Neuronal stem cell (in vitro differentiated cells): ENCODE measurements at regions not wholly inside any gene's neighbourhood (a gene's known extent, or its start where the extent isn't known, plus 50 kb on each side); places are given as distances from the start of the nearest gene placed in this dataset.

Experiments used
- DNase-seq: peaks from one replicate; pipeline ENCODE4 v3.0.0-alpha.2; 2013; ENCODE audit warnings: low spot score
- H2AFZ ChIP-seq: one replicate; pipeline ENCODE4 v1.6.1; 2013; ENCODE audit warnings: mild to moderate bottlenecking, low read length, inconsistent platforms
- H2AK5ac ChIP-seq: 2 replicates; pipeline ENCODE4 v1.6.1; 2013; ENCODE audit warnings: low read depth, mild to moderate bottlenecking, inconsistent platforms, low read length, moderate library complexity, mixed read lengths
- H2BK120ac ChIP-seq: 2 replicates; pipeline ENCODE4 v1.6.1; 2013; ENCODE audit warnings: low read depth, mild to moderate bottlenecking, inconsistent platforms, low read length, moderate library complexity, mixed read lengths
- H2BK12ac ChIP-seq: one replicate; pipeline ENCODE4 v1.6.1; 2013; ENCODE audit warnings: low read length, inconsistent platforms
- H2BK15ac ChIP-seq: 2 replicates; pipeline ENCODE4 v1.6.1; 2013; ENCODE audit warnings: mild to moderate bottlenecking, low read length, inconsistent platforms, mixed read lengths
- H2BK5ac ChIP-seq: one replicate; pipeline ENCODE4 v1.6.1; 2013; ENCODE audit warnings: inconsistent platforms, mild to moderate bottlenecking, low read length, moderate library complexity
- H3K14ac ChIP-seq: one replicate; pipeline ENCODE4 v1.6.1; 2013; ENCODE audit warnings: low read length, inconsistent platforms
- H3K18ac ChIP-seq: 2 replicates; pipeline ENCODE4 v1.6.1; 2013; ENCODE audit warnings: low read length, inconsistent platforms
- H3K23ac ChIP-seq: 2 replicates; pipeline ENCODE4 v1.6.1; 2013; ENCODE audit warnings: low read depth, mild to moderate bottlenecking, mixed read lengths, low read length, inconsistent platforms; ENCODE audit not compliant: poor library complexity
- H3K27ac ChIP-seq: replicated peaks from 3 replicates; pipeline ENCODE4 v1.5.1; 2013; ENCODE audit warnings: low read length, inconsistent platforms
- H3K27me3 ChIP-seq, 3 experiments: 2 replicates each; pipeline ENCODE4 v1.6.1; 2013; ENCODE audit warnings: low read length in 3 of 3, mild to moderate bottlenecking in 2 of 3, inconsistent platforms in 1 of 3, low read depth in 1 of 3, mixed read lengths in 1 of 3, moderate library complexity in 1 of 3; ENCODE audit not compliant: control insufficient read depth in 3 of 3, insufficient read depth in 3 of 3
- H3K36me3 ChIP-seq, 2 donors: replicated peaks in 1 of 2; 2 replicates each; pipeline ENCODE4 v1.6.1; 2013; ENCODE audit warnings: low read length in 2 of 2; ENCODE audit not compliant: control insufficient read depth in 2 of 2, insufficient read depth in 2 of 2
- H3K4ac ChIP-seq: 2 replicates; pipeline ENCODE4 v1.6.1; 2013; ENCODE audit warnings: inconsistent platforms, mild to moderate bottlenecking, low read length, moderate library complexity
- H3K4me1 ChIP-seq, 2 donors: 1 replicate in 1 of 2; 2 replicates in 1 of 2; pipeline ENCODE4 v1.6.1; 2013; ENCODE audit warnings: low read length in 2 of 2, low read depth in 1 of 2; ENCODE audit not compliant: control insufficient read depth in 2 of 2, insufficient read depth in 1 of 2
- H3K4me2 ChIP-seq: one replicate; pipeline ENCODE4 v1.6.1; 2013; ENCODE audit warnings: mild to moderate bottlenecking, low read length, inconsistent platforms; ENCODE audit not compliant: insufficient read depth, poor library complexity, severe bottlenecking
- H3K4me3 ChIP-seq, 2 donors: 2 replicates each; pipeline ENCODE4 v1.5.1; 2013; ENCODE audit warnings: low read length in 2 of 2, mild to moderate bottlenecking in 2 of 2, inconsistent platforms in 1 of 2, moderate library complexity in 1 of 2
- H3K79me1 ChIP-seq: one replicate; pipeline ENCODE4 v1.6.1; 2013; ENCODE audit warnings: low read depth, mild to moderate bottlenecking, inconsistent platforms, low read length, moderate library complexity
- H3K9ac ChIP-seq: one replicate; pipeline ENCODE4 v1.6.1; 2013; ENCODE audit warnings: mild to moderate bottlenecking, low read depth, low read length, inconsistent platforms; ENCODE audit not compliant: poor library complexity
- H3K9me3 ChIP-seq, 2 donors: replicated peaks in 1 of 2; 2 replicates each; pipeline versions ENCODE3 to v1.6.1; 2013; ENCODE audit warnings: low read length in 2 of 2, mild to moderate bottlenecking in 2 of 2, inconsistent platforms in 1 of 2, low read depth in 1 of 2, mixed read lengths in 1 of 2, moderate library complexity in 1 of 2; ENCODE audit not compliant: control insufficient read depth in 2 of 2, insufficient read depth in 1 of 2
- H4K8ac ChIP-seq: one replicate; pipeline ENCODE4 v1.6.1; 2013; ENCODE audit warnings: low read depth, mild to moderate bottlenecking, inconsistent platforms, low read length, moderate library complexity
- H4K91ac ChIP-seq: one replicate; pipeline ENCODE4 v1.6.1; 2013; ENCODE audit warnings: low read length, low read depth, mild to moderate bottlenecking, inconsistent platforms; ENCODE audit not compliant: poor library complexity
- WGBS, 2 donors: extraction: QIAGEN DNeasy Blood & Tissue Kit; methylation state at CpG; one replicate each; pipeline ENCODE4 v1.1.7; 2013; ENCODE audit warnings: missing lambda C conversion rate in 2 of 2, mixed read lengths in 1 of 2; ENCODE audit not compliant: insufficient read length in 2 of 2, insufficient replicate concordance in 1 of 2; ENCODE audit errors: extremely low coverage in 2 of 2; 5-methylcytosine and 5-hydroxymethylcytosine counted together

GRCh38 chr13:64924401-64924800, 2305.7 kb downstream of the PCDH9 start:
- no peak overlapping the region for H3K4me2 ChIP-seq
- H3K79me1 ChIP-seq, result no peaks in the 10 kb centered on the region
- H3K18ac ChIP-seq, result peak overlapping the region; percentile 38
- H2BK15ac ChIP-seq, result no peak overlapping the region
- H3K36me3 ChIP-seq, result no peaks in the 10 kb centered on the region
- H3K14ac ChIP-seq, result no peak overlapping the region
- H2AK5ac ChIP-seq, result no peak overlapping the region
- H3K23ac ChIP-seq, result no peak overlapping the region
- no peak overlapping the region for H3K4me3 ChIP-seq
- no peak overlapping the region for H4K8ac ChIP-seq
- no peaks in the 10 kb centered on the region for H3K9me3 ChIP-seq
- no peak overlapping the region for H4K91ac ChIP-seq
- no peak overlapping the region for H3K27ac ChIP-seq
- no peak overlapping the region for H2BK120ac ChIP-seq
- no CpG with 5 or more reads among the region's 6 CpGs for WGBS, 2 donors
- no peak overlapping the region for H3K4ac ChIP-seq
- H2AFZ ChIP-seq, result no peak overlapping the region
- DNase-seq, result no peak
- H2BK5ac ChIP-seq, result no peak overlapping the region
- no peak overlapping the region for H3K9ac ChIP-seq
- H3K27me3 ChIP-seq, result no peaks in the 10 kb centered on the region
- peak overlapping the region; percentile 10 for H2BK12ac ChIP-seq
- no peaks in the 10 kb centered on the region for H3K4me1 ChIP-seq

DNA sequence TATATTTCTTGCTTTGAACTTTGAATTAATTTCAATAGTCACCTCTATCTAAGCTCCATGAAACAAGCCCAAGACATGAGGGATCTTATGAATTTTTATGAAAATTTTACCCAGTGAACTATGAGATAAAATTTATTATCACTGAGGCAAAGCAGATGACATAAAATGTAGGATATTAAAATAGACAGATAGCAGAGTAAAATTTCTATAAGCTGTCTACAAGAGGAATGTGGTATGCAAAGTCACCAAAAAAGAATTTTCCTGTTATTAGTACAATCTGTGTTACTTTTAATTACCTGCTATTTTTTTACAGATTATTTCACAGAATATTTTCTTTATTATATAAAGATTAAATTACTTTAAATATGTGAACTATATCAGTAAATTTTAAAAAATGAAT, 2312.6 kb downstream of the PCDH9 start:
- H3K79me1 ChIP-seq, result no peaks in the 10 kb centered on the region
- H3K4me1 ChIP-seq, result no peaks in the 10 kb centered on the region
- H3K4me3 ChIP-seq, result no peak overlapping the region
- H3K36me3 ChIP-seq, result no peaks in the 10 kb centered on the region
- no peak overlapping the region for H4K91ac ChIP-seq
- no peak overlapping the region for H2AFZ ChIP-seq
- no peak overlapping the region for H3K9ac ChIP-seq
- no peak overlapping the region for H2BK12ac ChIP-seq
- no peak overlapping the region for H3K14ac ChIP-seq
- peaks cover 2 to 7% of the 10 kb centered on the region in 2 donors for H3K9me3 ChIP-seq
- H3K27me3 ChIP-seq, result no peaks in the 10 kb centered on the region
- no peak for DNase-seq
- H4K8ac ChIP-seq, result no peak overlapping the region
- H3K27ac ChIP-seq, result no peak overlapping the region
- H2AK5ac ChIP-seq, result no peak overlapping the region
- H3K4ac ChIP-seq, result no peak overlapping the region
- H2BK15ac ChIP-seq, result no peak overlapping the region
- H3K23ac ChIP-seq, result no peak overlapping the region
- H2BK5ac ChIP-seq, result no peak overlapping the region
- H2BK120ac ChIP-seq, result no peak overlapping the region
- H3K18ac ChIP-seq, result no peak overlapping the region
- H3K4me2 ChIP-seq, result no peak overlapping the region

DNA sequence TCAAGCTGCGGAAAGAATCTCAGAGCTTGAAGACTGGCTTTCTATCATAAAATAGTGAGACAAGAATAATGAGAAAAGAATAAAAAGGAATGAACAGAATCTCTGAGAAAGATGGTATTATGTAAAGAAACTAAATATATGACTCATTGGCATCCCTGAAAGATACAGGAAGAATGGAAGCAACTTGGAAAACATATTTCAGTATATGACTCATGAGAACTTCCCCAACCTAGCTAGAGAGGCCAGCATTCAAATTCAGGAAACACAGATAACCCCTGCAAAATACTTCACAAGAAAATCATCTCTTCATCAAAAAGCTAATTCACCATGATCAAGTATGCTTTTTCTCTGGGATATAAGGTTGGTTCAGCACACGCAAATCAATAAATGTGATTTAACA, 2318.0 kb downstream of the PCDH9 start:
- H3K14ac ChIP-seq, result no peak overlapping the region
- H2BK12ac ChIP-seq, result no peak overlapping the region
- no peaks in the 10 kb centered on the region for H3K79me1 ChIP-seq
- no peaks in the 10 kb centered on the region for H3K4me1 ChIP-seq
- no peaks in the 10 kb centered on the region for H3K36me3 ChIP-seq
- H2BK120ac ChIP-seq, result no peak overlapping the region
- DNase-seq, result no peak
- no peak overlapping the region for H3K9ac ChIP-seq
- no peak overlapping the region for H3K4ac ChIP-seq
- no peak overlapping the region for H3K27ac ChIP-seq
- no peak overlapping the region for H2AK5ac ChIP-seq
- no peak overlapping the region for H3K23ac ChIP-seq
- H3K4me3 ChIP-seq, result no peak overlapping the region
- no peak overlapping the region for H2BK5ac ChIP-seq
- H4K91ac ChIP-seq, result no peak overlapping the region
- WGBS, 2 donors, result no CpG with 5 or more reads among the region's 2 CpGs
- H3K9me3 ChIP-seq, result peaks cover 2 to 7% of the 10 kb centered on the region in 2 donors
- no peak overlapping the region for H2BK15ac ChIP-seq
- no peak overlapping the region for H4K8ac ChIP-seq
- H2AFZ ChIP-seq, result no peak overlapping the region
- H3K27me3 ChIP-seq, result no peaks in the 10 kb centered on the region
- H3K18ac ChIP-seq, result no peak overlapping the region
- no peak overlapping the region for H3K4me2 ChIP-seq

DNA sequence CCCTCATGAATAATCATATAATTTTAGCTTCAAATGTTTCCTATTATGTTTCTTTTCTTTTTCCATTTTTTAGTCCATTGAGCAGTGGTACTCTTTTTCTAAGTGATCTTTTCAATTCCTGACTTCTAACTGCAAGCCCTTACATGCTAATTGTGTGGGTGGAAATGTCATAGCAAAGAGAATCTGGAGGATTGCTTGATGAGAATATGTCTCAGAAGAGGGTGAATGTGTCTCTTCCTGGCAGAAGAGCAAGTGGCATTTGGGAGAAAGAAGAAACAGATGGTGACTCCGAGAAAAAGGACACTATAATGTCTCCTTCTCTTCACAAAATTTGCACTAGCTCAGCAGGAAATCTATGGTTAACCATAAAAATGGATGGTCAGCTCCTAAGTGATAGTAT, 2320.0 kb downstream of the PCDH9 start:
- Histone ChIP-seq H4K91ac (no peak overlapping the region), H3K14ac (no peak overlapping the region), H3K9me3 (peaks cover 2 to 7% of the 10 kb centered on the region in 2 donors), H3K23ac (no peak overlapping the region), H3K4me2 (no peak overlapping the region), H3K4me1 (no peaks in the 10 kb centered on the region), H2AK5ac (no peak overlapping the region), H2BK120ac (no peak overlapping the region), H3K4me3 (no peak overlapping the region), H2BK12ac (no peak overlapping the region), H3K4ac (no peak overlapping the region), H3K79me1 (no peaks in the 10 kb centered on the region), H3K36me3 (no peaks in the 10 kb centered on the region), H2AFZ (peak overlapping the region; percentile 38), H3K18ac (no peak overlapping the region), H2BK15ac (no peak overlapping the region), H3K27ac (no peak overlapping the region), H2BK5ac (no peak overlapping the region), H3K9ac (no peak overlapping the region), H3K27me3 (no peaks in the 10 kb centered on the region), H4K8ac (no peak overlapping the region)
- no peak for DNase-seq
- no CpG with 5 or more reads among the region's 1 CpG for WGBS, 2 donors
